GM23248 (cell line): ENCODE measurements at regions not wholly inside any gene's neighbourhood (a gene's known extent, or its start where the extent isn't known, plus 50 kb on each side); places are given as distances from the start of the nearest gene placed in this dataset.

Source experiments
- DNase-seq: peaks from one replicate; pipeline ENCODE4 v3.0.0-alpha.2; 2015
- H2AFZ ChIP-seq: fragments of 200-600 bp; sonication (generic); 2 replicates; pipeline ENCODE4 v1.6.1; 2016; ENCODE audit warnings: antibody characterized with exemption
- H3F3A ChIP-seq: fragments of 200-600 bp; sonication (generic); 2 replicates; pipeline ENCODE4 v1.6.1; 2016; ENCODE audit warnings: mild to moderate bottlenecking, antibody characterized with exemption, mixed run types; ENCODE audit not compliant: insufficient read depth
- H3K27ac ChIP-seq: fragments of 200-600 bp; sonication (generic); 2 replicates; pipeline ENCODE4 v1.5.1; 2016; ENCODE audit warnings: mild to moderate bottlenecking
- H3K27me3 ChIP-seq: fragments of 200-600 bp; sonication (generic); replicated peaks from 2 replicates; pipeline ENCODE4 v1.6.1; 2016; ENCODE audit warnings: mild to moderate bottlenecking; ENCODE audit not compliant: insufficient read depth
- H3K36me3 ChIP-seq: fragments of 200-600 bp; sonication (generic); 2 replicates; pipeline ENCODE4 v1.6.1; 2016; ENCODE audit warnings: low read depth, mild to moderate bottlenecking
- H3K4me1 ChIP-seq: fragments of 200-600 bp; sonication (generic); 2 replicates; pipeline ENCODE4 v1.6.1; 2016; ENCODE audit warnings: mild to moderate bottlenecking; ENCODE audit not compliant: insufficient read depth
- H3K4me2 ChIP-seq: fragments of 200-600 bp; sonication (generic); one replicate; pipeline ENCODE4 v1.6.1; 2016; ENCODE audit warnings: mild to moderate bottlenecking; ENCODE audit not compliant: unreplicated experiment
- H3K4me3 ChIP-seq: fragments of 200-600 bp; sonication (generic); 2 replicates; pipeline ENCODE4 v1.5.1; 2016; ENCODE audit warnings: mild to moderate bottlenecking
- H3K79me2 ChIP-seq: fragments of 200-600 bp; sonication (generic); 2 replicates; pipeline ENCODE4 v1.6.1; 2016; ENCODE audit warnings: mild to moderate bottlenecking; ENCODE audit not compliant: insufficient read depth
- H3K9ac ChIP-seq: fragments of 200-600 bp; sonication (generic); 2 replicates; pipeline ENCODE4 v1.6.1; 2016; ENCODE audit warnings: mild to moderate bottlenecking
- H3K9me2 ChIP-seq: fragments of 200-600 bp; sonication (generic); 2 replicates; pipeline ENCODE4 v1.6.1; 2016; ENCODE audit warnings: mixed run types, mild to moderate bottlenecking, moderate library complexity; ENCODE audit not compliant: insufficient read depth
- H3K9me3 ChIP-seq: fragments of 200-600 bp; sonication (generic); one replicate; pipeline ENCODE4 v1.6.1; 2017; ENCODE audit warnings: low read depth
- H4K20me1 ChIP-seq: fragments of 200-600 bp; sonication (generic); 2 replicates; pipeline ENCODE4 v1.6.0; 2016; ENCODE audit not compliant: insufficient read depth
- EZH2 ChIP-seq: fragments of 200-600 bp; sonication (generic); IDR thresholded peaks from 2 replicates; pipeline ENCODE4 v1.6.1; 2018; ENCODE audit warnings: antibody characterized with exemption, mild to moderate bottlenecking; ENCODE audit not compliant: insufficient read depth, poor library complexity, severe bottlenecking
- EZH2phosphoT487 ChIP-seq: fragments of 200-600 bp; sonication (generic); IDR thresholded peaks from 2 replicates; pipeline ENCODE4 v1.6.1; 2018; ENCODE audit warnings: antibody characterized with exemption, moderate library complexity, mild to moderate bottlenecking, low read depth; ENCODE audit not compliant: insufficient read depth
- WGBS, 2 experiments: methylation state at CpG; one replicate each; pipeline ENCODE4 v1.1.6; 2015 to 2017; ENCODE audit warnings: low lambda C conversion rate in 2 of 2, low coverage in 1 of 2; ENCODE audit errors: missing lambda C conversion rate in 2 of 2; 5-methylcytosine and 5-hydroxymethylcytosine counted together
- in situ Hi-C: fragments of 300-500 bp; cut with MboI; formaldehyde crosslinking; loops from 2 replicates; pipeline ENCODE4 v1.15.0; 2020

DNA sequence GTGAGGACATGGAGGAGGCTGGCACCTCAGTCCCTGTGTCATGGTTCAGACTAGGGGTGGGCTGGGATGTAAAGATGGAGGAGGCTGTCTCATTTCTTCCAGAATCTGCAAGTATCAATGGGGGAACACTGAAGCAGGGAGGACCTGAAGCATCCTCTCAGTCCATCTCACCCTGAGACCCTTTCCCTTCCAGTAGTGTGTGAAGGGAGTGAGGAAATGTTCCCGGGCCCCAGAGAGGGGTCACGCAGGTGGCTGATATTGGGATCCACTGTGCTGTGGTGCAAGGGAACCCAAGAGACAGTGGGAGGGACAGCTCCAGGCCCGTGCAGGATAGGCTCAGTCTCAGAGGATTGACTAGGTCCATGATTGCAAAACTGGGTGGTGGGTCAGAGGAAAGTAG is 72.2 kb upstream of the ADPGK start:
- TF ChIP-seq EZH2phosphoT487 (no peak), EZH2 (no peak)
- Histone ChIP-seq H3K36me3 (no peaks in the 10 kb centered on the region), H3K4me3 (no peak overlapping the region), H3K27me3 (0 out of 2 replicates have a peak, but pooled peaks cover 4% of the 10 kb centered on the region), H3K4me2 (no peak overlapping the region), H3K9me3 (no peaks in the 10 kb centered on the region), H3F3A (no peaks in the 10 kb centered on the region), H2AFZ (no peak overlapping the region), H3K9ac (no peak overlapping the region), H4K20me1 (no peaks in the 10 kb centered on the region), H3K4me1 (no peaks in the 10 kb centered on the region), H3K27ac (no peak overlapping the region), H3K9me2 (no peaks in the 10 kb centered on the region), H3K79me2 (no peaks in the 10 kb centered on the region)
- 63 to 69% methylated on average over 3 of the region's 3 CpGs for WGBS, 2 experiments
- no peak for DNase-seq
- in situ Hi-C loops: no loop called here

DNA sequence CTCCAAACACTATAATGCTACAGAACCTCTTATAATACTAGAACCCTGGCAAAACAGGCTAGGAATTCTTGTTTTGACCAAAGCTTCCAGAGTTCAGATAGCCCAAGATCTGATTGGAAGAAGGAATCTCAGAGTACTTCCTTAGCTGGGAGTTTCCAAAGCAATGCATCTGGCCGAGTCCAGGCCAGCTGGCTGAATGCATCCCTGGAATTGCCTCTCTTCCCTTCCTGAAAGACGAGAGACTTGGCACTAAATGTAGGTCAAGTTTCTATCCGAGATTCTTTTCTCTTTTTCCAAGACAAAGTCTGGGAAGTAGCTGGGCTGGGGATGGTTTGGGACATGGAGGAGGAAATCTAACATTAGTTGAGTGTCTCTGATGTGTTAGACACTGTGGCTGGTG is 68.7 kb upstream of the ADPGK start:
- Histone ChIP-seq H4K20me1 (no peaks in the 10 kb centered on the region), H3K9me2 (no peaks in the 10 kb centered on the region), H3K27me3 (peaks cover 8% of the 10 kb centered on the region; the same call in 1 of the 2 replicates), H3K4me1 (no peaks in the 10 kb centered on the region), H3F3A (no peaks in the 10 kb centered on the region), H3K9me3 (no peaks in the 10 kb centered on the region), H2AFZ (no peak overlapping the region), H3K27ac (no peak overlapping the region), H3K36me3 (no peaks in the 10 kb centered on the region), H3K79me2 (no peaks in the 10 kb centered on the region), H3K4me3 (no peak overlapping the region), H3K9ac (no peak overlapping the region), H3K4me2 (no peak overlapping the region)
- in situ Hi-C loops: no loop called here
- TF ChIP-seq EZH2 (no peak), EZH2phosphoT487 (no peak)
- 0 to 2% methylated on average over 3 of the region's 3 CpGs for WGBS, 2 experiments
- DNase-seq: no peak

DNA sequence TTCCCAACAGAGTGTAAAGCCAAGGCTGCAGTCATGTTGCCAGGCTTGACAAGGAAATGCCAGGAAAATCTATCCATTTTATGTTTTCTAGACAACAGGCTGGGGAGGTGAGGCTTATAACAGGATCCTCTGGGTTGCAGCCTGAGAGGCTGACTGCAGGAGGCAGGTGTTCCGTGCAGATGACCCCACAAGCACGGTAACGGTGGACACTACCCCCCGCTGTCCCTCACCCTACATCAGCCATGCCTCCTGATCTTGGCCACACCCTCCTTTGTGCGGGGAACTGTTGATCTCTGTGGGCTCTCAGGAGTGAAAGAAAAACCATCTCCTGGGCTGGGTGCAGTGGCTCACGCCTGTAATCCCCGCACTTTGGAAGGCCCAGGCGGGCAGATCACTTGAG is 68.0 kb upstream of the ADPGK start:
- no peaks in the 10 kb centered on the region for H3K9me3 ChIP-seq
- H3K4me2 ChIP-seq: no peak overlapping the region
- H3K4me1 ChIP-seq: no peaks in the 10 kb centered on the region
- WGBS, 2 experiments: 75 to 80% methylated on average over 8 of the region's 8 CpGs
- TF ChIP-seq EZH2: no peak
- TF ChIP-seq EZH2phosphoT487: no peak
- no peak overlapping the region for H2AFZ ChIP-seq
- no peaks in the 10 kb centered on the region for H4K20me1 ChIP-seq
- H3K36me3 ChIP-seq: no peaks in the 10 kb centered on the region
- in situ Hi-C loops: no loop called here
- no peaks in the 10 kb centered on the region for H3K79me2 ChIP-seq
- no peak overlapping the region for H3K9ac ChIP-seq
- H3K9me2 ChIP-seq: no peaks in the 10 kb centered on the region
- H3K27me3 ChIP-seq: peaks cover 8% of the 10 kb centered on the region; the same call in 1 of the 2 replicates
- no peak overlapping the region for H3K27ac ChIP-seq
- H3K4me3 ChIP-seq: no peak overlapping the region
- DNase-seq: no peak
- H3F3A ChIP-seq: no peaks in the 10 kb centered on the region

DNA sequence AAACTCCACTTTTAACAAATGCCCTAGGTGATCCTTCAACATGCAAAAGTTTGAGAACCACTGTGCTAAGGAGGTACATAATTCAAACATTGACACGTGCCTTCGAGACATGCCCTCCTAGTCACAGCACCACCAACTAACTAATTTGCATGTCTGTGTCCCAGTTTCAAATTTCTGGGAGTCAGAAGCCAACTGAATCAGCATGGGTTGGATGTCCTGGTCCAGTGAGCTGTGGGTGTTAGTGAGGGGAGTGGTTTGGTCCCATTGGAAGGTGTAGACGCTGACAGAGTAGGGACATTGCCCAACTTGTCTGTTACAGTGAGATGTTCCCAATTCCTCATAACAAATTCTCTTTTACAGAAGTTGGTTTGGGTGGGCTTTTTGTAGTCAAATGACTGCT is 67.3 kb upstream of the ADPGK start:
- in situ Hi-C loops: no loop called here
- H3K9me3 ChIP-seq: no peaks in the 10 kb centered on the region
- no peak overlapping the region for H2AFZ ChIP-seq
- H3K27me3 ChIP-seq: peaks cover 8% of the 10 kb centered on the region; the same call in 1 of the 2 replicates
- H3K4me1 ChIP-seq: peaks cover 5% of the 10 kb centered on the region; the same call in 1 of the 2 replicates
- 16 to 17% methylated on average over 3 of the region's 3 CpGs for WGBS, 2 experiments
- no peaks in the 10 kb centered on the region for H3K79me2 ChIP-seq
- no peak for DNase-seq
- H3K4me3 ChIP-seq: no peak overlapping the region
- H4K20me1 ChIP-seq: no peaks in the 10 kb centered on the region
- no peak overlapping the region for H3K4me2 ChIP-seq
- H3K9ac ChIP-seq: no peak overlapping the region
- H3F3A ChIP-seq: 0 out of 2 replicates have a peak, but pooled peaks cover 2% of the 10 kb centered on the region
- no peaks in the 10 kb centered on the region for H3K9me2 ChIP-seq
- no peak overlapping the region for H3K27ac ChIP-seq
- TF ChIP-seq EZH2 (no peak), EZH2phosphoT487 (no peak)
- H3K36me3 ChIP-seq: no peaks in the 10 kb centered on the region

DNA sequence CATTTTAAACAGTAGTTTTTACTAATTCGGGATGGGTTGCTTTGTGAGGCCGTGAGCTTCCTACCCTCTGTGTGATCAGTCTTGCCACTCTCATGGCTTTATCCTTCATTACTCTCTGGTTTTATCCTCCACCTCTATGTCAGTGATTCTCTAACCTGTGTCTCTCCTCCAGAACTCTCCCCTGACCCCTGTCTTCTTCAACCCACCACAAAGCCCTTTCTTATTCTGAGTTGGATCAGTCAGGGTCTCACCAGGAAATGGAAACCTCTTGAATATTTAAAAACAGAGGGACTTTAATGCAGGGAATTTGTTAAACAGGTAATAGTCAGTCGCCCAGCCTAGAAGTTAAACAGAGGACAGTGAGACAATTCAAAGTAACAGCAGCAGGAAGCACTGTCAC is 64.2 kb upstream of the ADPGK start:
- Histone ChIP-seq H4K20me1 (no peaks in the 10 kb centered on the region), H2AFZ (no peak overlapping the region), H3K4me2 (no peak overlapping the region), H3K9me3 (no peaks in the 10 kb centered on the region), H3K27me3 (peaks cover 5% of the 10 kb centered on the region; the same call in 1 of the 2 replicates), H3K9ac (no peak overlapping the region), H3K36me3 (no peaks in the 10 kb centered on the region), H3K79me2 (no peaks in the 10 kb centered on the region), H3K4me3 (no peak overlapping the region), H3K27ac (no peak overlapping the region), H3F3A (0 out of 2 replicates have a peak, but pooled peaks cover 5% of the 10 kb centered on the region), H3K4me1 (peaks cover 9% of the 10 kb centered on the region; the same call in 1 of the 2 replicates), H3K9me2 (no peaks in the 10 kb centered on the region)
- WGBS, 2 experiments: 61 to 62% methylated on average over 3 of the region's 3 CpGs
- DNase-seq: no peak
- TF ChIP-seq EZH2phosphoT487: no peak
- TF ChIP-seq EZH2: no peak
- in situ Hi-C loops: no loop called here
